Kidney tubule cell (primary cell): ENCODE measurements at regions not wholly inside any gene's neighbourhood (a gene's known extent, or its start where the extent isn't known, plus 50 kb on each side); places are given as distances from the start of the nearest gene placed in this dataset.

ENCODE experiments used
- DNase-seq: peaks from one replicate; pipeline ENCODE4 v3.0.0-alpha.2; 2018; ENCODE audit warnings: low spot score

DNA sequence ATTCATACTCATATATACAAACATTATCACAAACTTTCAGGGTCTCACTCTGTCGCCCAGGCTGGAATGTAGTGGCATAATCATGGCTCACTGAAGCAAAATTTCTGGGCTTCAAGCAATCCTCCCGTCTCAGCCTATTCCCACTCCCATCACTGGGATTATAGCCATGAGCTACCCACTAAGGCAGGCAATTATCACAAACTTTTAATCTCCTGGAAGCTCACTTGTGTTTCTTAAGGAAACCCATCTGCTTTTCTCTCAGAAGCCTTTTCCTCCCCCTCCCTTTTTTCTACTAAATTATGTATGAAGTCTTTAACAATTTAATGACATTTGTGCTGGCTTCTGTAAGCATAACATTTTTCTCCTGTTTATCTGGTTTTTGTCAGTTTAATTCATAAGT, 170.5 kb downstream of the AREG start:
- no peak for DNase-seq

DNA sequence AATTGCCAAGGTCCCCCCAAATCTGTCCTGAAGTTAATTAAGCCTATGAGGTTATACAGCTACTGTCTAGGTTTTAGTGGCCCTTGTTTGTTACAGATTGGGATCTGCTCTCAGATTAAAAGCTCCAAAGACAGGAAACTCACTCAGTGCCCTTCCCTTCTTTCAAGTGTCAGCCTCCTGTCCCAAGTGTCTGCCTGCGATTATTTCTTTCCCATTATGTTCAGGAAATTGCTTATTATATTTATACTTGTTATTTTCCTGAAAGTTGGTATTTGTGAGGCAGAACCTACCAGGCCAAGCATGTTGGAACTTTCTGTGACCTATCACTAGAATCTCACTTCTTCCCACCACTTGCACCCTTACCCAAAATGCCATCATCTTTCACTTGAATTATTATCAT, 173.2 kb downstream of the AREG start:
- DNase-seq = no peak

DNA sequence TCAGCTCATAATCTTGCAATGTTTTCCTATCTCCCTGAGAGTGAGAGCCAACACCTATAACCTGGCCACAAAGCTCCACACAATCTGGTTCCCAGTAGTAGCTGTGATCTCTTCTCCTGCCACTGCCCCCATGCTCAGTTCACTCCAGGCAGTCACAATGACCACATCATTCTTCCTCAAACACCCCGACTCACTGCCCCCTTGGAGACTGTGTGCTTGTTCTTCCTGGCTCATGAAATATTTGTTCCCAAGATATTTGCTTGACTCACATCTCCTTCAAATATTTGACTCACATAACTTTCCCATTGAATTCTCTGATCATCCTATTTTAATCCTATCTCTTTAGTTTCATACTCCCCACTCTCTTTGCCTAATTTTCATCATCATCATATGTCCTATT, 173.7 kb downstream of the AREG start:
- DNase-seq = peak; percentile 94

DNA sequence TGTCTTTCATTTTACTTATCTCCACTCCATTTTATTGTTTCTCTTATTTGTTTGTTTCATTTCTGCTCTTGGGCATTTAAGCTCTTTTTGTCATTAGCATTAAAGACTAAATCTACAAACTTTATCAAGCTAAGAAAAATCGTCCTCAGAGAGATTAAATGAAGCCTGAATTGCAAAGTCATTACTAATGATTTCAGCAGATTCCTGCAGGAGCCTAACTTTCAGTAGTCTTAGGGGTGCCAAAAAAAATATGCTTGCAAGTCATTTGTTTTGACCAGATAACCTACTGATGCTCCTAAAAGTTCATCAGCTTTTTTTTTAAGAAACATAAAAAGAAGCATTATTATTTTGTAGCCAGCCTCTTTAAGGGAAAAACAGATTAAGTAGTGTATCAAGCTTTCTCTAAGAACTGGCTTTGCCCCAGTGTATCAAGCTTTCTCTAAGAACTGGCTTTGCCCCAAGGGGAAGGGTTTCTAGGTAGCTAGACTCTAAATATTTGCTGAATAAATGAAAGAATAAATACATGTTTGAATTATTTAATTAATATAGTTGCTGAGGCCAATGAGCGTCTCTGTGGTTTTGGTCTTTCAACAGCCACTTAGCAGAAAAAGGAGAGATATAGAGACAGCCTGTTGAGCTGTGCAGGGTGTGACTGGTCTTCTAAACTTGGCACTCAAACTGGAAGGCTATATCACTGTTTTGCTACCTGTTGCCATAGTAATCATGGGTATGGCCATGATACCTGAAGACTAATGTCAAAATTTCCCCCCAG, 174.2 kb downstream of the BTC start:
- DNase-seq = peak; percentile 46

DNA sequence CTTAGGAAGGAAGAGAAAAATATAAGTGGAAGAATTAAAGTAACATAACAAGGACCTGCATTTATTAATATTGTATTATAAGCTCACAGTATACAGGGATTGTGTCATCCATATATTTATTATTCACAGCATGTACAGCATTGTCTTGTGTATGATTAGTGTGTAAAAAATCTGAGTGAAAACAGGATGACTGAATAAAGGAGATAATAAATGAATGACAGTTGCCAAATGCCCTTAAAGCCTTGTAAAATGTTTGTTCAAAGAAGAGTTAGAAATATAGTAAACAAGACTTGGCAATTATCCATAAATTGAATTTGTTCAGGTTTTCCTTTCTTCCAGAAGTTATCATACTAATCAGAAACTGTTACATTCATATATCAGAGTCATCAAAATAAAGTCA, 172.7 kb downstream of the BTC start:
- no peak for DNase-seq

DNA sequence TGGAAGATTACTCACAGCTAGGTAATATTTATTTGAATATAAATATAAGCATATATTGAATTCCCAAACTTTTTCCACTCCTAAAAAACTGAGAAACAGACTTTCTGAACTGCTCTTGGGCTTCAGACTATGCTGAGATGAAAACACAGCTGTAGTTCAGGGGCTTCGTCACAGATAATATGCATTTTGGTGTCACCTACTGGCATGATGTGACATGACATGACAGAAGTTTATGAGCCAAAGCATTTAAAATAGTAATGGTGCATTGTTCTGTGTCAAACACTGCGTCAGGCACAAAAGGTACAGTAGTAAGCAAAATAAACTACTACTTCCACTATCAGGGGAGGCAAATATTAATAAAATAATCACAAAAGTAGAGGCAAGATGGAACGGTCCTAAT, 171.3 kb downstream of the BTC start:
- DNase-seq = peak; percentile 81

DNA sequence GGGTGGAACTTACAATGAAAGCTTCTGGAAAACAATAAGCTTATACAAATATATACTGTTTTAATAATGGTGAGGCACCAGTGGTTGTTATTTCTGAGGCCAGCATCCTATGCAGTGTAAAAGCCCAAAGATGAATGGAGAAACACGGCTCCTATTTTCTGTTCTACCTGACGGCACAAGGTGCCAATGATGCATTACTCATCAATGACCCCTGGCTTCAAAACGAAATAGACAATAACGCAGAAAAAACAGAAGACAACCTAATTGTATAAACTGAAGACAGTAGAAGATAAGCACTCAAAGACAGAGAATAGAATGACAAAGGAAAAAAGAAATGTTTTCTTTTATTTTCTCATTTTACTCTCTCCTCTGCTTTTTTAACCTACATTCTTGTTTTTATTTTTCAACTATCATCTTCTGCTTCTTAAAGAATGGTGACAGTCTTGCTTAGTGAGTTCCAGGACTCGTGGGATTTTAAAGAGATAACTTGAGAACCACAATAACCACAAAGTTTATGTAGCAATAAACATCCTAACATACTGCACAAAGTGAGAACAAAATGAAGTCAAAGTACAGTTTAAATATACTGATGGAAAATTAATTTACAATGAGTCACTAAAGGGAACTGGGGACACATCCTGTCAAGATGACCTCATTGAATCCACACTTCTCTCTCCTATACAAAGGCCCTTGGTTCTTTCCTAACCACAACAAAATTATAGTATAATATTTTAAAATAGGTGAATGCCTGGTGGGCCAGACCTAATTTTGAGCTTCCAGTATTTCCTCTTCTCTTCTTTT, 169.8 kb downstream of the BTC start:
- peak; percentile 94 for DNase-seq

DNA sequence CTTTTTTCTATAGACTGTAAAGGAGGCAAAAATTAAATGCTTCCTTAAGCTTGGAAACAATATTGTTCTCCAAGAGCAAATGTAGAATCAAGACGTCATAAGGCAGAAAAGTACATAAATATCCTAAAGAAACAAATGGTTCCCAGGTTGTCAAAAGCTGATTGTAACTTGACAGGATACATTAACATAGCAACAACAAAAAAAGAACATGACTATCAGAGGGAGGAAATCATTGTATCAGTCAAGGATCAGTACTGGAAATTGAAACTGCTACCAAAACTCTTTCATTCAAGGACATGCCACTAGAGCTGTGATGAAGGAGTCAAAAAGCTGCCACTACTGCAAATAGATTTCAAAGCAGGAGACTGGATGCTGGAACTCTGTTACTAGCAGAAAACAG, 168.3 kb downstream of the BTC start:
- no peak for DNase-seq

DNA sequence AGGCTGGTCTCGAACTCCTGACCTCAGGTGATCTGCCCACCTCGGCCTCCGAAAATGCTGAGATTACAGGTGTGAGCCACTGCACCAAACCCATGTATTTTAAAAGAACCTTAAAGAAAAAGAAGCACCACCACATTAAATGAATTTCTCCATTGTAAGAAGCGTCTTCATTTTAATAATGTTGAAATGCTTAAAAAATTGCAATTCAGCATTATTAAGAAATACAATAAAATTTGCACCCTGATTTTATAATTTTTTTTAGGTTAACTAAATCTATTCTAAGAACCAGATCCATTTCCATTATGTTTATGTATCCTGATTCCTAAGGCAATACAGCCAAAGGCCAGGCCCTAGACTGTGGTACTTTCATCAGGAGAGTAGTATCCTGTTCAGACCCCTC, 167.2 kb downstream of the BTC start:
- DNase-seq = no peak

DNA sequence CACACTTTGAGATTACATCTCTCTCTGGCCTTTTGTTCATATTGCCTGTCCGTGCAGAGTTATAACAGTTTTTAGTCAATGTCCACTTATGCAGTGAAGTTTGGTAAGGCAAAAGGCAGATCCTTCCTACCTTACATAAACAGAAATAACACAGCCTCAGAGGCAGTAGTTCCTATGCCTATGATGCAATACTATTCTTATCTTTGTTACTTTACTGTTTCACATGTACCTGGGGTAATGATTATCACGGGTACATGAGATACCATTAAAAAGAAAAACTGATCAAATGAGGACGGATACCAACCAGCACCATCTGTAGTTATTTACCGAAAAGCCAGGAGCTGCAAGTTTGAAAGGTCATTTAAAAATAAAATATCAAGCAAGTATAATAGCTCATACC, 166.8 kb downstream of the BTC start:
- no peak for DNase-seq

DNA sequence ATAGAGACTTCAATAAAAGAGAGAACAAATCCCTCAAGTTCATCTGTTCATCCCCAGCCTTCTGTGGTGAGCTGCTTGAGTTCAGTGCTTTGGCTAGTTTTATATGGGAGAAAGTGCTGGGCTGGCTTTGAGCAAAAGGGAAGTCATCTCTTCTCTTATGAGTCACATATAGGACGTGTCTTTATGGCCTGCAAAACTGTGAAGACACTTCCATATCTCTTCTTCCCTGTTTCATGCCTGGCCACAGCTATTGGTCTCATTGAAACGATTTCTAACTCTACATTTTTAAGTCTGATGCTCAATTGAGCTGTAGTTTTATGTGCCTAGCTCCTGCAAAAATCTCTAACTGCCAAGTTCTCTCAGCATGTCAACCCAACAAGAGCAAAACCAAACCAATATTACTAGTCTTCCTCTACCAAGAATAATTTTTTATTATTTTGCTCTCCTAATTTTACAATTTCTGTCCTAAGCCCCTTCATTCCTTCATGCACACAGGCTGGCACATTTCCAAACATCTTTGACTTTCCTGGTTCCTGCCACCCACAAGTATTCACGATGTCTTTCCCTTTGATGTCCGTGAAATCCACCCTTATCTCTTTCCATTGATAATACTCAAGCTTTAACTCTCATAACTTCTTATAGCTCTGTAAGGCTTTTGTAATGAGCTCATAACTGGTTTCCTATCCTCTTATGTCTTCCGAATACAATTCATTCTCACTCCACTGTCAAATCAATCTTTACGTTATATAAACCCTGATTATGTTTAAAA, 165.3 kb downstream of the BTC start:
- peak; percentile 35 for DNase-seq

DNA sequence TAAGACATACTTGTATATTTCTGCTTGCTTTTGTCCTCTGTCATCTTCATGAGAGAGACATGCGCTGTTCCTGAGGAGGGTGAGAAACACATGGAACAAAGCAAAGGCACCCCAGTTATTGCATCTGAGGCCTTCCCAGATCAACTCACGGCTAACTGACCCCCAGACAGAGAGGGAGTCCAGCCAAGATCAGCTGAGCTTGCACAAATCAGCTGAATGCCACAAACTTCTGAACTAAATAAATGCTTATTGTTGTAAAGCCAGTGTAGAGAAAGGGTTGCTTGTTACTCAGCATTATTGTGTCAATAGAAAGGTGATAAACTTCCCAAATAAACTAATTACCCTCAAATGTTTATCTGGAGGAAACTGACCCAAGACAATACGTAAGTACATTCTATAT, 163.8 kb downstream of the BTC start:
- DNase-seq = no peak

DNA sequence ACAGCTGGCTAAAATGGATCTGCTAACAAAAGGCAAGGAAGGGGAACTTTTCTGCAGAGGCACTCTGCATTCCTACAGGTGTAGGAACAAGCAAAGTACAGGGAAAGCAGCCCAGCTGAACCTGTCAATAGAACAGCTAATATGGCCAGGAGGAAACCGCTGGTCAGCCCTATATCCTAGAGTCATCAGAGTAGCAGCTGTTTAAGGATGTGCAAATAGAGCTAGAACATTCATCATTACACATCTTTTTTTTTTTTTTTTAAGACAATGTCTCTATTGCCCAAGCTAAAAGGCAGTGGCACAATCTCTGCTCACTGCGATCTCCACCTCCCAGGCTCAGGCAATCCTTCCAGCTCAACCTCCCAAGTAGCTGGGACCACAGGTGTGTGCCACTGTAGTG, 163.0 kb downstream of the BTC start:
- no peak for DNase-seq

DNA sequence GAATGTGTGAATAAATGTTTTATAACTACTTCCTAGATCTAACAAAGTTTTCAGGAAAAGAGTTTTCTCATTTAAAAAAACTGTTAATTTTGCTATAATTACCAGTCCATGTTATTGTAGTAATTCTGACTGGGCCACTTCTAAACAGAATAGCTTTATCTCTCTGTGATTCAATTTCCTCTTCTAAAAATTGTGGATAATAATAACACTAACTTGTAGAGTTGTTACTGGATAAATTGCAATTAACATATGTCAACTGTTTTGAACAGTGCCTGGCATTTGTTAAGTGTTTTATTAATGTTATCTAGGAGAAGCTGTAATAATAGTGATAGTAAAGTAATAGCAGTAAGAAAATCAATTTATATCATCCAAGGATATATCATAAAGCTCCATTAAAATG, 162.3 kb downstream of the BTC start:
- no peak for DNase-seq

DNA sequence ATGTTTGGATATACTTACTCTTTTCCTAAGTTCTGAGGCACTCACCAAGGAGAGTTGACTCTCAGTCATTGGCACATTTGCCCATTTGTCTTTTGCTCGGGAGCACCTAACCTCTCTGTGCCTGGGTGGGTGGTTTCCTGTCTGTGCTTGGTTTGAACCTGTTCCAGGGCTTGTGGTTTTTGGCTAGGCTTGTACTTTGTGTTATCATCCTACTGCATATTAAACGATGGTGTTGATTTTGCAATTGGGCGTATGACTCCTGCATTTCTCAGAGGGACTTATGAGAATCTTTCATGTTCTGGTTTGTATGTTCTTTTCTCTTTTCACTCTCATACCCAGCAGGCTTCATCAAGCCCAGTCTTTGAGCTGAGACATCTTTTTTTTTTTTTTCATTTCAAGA, 161.7 kb downstream of the BTC start:
- peak; percentile 94 for DNase-seq

DNA sequence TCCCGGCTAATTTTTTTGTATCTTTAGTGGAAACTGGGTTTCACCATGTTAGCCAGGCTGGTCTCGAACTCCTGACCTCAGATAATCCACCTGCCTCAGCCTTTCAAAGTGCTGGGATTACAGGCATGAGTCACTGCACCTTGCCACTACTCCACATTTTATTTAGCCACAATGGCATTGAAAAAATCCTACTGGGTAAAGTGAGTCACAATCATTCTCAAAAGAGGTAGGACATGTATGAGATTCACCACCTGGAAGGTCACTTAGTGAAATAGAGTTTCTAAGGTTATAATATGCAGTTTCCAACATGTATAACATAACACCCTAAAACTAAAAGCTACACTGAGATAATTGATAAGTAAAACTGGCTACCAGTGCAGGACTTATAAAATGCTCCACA, 159.2 kb downstream of the BTC start:
- no peak for DNase-seq

DNA sequence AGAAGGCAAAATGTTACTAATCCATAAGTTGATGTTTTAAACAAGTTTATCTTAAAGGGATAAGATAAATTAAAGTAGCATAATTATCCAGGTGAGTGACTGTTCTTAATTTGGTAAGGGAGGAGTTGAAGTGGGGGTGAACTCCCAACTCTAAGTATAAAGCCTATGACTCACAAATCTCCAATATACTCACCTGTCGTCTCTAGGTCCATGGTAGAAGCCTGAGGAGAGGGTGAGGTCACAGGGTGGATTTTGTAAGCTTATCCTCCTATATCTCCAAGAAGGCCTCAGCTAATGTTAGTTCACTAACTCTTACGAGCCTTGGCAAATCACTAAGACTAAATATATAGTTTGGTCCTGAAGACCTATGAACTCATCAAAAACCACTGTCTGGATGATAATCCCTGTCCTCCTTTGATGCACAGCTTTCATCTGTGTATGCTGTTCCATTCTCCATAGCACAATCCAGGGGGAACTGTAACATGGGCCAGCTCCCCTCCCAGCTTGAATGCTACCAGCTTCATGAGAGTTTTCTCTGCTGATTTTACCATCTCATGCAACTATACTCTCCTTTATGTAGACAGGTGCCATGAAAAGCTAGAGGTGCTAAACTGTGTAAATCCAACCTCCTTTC, 158.7 kb downstream of the BTC start:
- no peak for DNase-seq

DNA sequence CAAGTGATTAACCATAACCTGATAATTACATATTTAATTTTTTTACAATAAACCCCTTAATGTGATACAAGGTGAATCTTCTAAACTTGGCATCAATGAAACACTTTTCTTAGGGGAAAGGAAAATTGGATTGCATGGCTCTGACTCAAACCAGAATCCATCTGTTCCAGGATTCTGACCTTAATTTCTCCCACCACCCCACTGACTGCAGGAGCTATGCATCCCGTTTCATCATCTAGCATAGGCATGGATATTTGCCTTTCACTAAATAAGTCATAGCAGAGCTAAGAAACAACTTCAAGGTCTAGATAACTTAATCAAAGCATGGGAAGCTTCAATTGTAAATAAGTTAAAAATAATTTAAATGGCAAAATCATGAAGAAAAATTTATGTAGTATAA, 156.3 kb downstream of the BTC start:
- no peak for DNase-seq

DNA sequence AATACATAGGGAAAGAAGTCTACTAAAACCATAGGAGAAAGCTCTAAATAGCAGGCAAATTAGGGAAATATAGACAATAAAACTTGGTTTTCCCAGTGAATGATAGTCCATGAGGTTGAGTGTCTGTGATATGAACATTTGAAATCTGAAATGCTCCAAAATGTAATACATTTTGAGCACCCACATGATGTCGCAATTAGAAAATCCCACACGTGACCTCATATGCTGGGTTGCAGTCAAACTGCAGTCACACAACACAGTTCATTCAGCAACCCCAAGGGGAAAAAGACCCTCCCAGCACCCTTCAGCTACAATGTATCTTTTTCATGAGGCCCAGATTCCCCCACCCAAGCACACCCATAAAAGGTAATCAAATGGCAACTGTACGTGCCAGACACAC, 155.6 kb downstream of the BTC start:
- no peak for DNase-seq

DNA sequence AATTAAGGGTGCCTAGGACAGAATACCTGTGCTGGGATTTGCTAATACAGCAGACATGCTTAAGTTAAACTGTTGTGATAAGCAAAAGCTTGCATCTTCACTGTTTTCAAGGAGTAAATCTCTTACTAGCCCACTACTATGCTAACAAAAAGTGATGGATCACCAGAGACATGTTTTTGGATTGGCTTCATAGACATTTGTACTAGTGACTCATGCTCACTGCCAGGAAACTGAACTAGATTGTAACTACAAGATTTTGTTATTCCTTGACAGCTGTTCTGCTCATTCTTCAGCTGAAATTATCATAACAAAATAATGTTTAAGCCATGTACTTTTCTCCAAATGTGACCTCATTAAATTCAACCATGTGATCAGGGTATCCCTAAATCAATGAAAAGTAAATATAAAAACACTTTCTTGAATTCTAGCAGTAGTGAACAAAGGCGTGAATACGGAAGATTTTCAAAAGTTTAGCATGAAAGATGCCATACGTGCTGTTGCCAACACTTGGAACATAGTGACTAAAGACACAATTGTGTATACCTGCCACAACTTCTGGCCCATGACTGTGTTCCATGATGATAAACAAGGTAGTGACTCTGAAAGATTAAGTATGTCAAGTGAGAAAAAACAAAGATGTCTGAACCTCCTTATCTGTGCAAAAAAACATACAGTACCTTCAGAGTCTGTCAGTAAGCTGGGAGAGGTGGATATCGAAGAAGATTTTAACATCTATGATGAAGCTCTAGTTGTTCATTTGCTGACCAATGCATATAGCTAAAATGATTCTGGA, 154.0 kb downstream of the BTC start:
- peak; percentile 48 for DNase-seq

DNA sequence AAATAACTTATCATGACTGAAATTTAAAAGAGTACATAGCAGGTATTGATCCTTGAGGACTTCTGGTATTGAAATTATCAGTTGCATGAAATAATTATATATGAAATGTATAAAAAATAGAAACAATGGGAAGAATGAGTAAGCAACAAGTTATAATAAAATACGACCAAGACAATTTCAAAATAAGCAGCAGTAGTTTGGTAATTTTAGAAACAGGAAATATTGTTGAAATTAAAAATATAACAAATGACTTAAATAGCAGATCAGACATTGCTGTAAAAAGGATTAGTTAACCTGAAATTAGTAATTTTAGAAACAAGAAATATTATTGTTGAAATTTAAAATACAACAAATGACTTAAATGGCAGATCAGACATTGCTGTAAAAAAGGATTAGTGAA, 152.3 kb downstream of the BTC start:
- DNase-seq = no peak

DNA sequence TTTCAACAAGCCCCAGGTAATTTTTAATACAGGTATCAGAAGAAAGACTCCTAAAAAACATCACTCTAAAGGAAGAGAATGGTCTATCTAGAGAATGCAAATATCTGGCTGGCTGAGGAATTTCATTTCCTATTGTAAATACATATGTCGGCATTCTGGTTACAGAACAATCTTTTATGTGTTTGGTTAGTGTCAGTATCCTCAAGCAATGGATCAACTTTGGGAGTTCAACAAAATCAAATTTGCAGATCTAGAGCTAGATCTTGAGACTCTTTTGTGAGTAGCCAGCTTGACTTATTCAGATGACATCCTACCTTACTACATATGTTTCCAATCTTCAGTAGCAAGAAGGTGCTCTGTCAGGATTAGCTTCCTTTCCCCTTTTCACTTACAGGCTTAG, 145.1 kb downstream of the BTC start:
- DNase-seq = no peak
